IPS-18c (cell line): ENCODE measurements at regions not wholly inside any gene's neighbourhood (a gene's known extent, or its start where the extent isn't known, plus 50 kb on each side); places are given as distances from the start of the nearest gene placed in this dataset.
"Not testable (repeated sequence)": the region's sequence is repeated elsewhere in the genome, so short reads cannot be mapped to it uniquely, and the experiment has no call there.

Experiments used
- H3K4me3 ChIP-seq: 2 replicates; pipeline ENCODE4 v1.7.0; 2013; ENCODE audit warnings: low read depth, mild to moderate bottlenecking, low read length, moderate library complexity; ENCODE audit not compliant: insufficient read depth
- H3K9me3 ChIP-seq: one replicate; pipeline ENCODE4 v1.6.1; 2013; ENCODE audit warnings: mild to moderate bottlenecking, low read length, moderate library complexity; ENCODE audit not compliant: control insufficient read depth, insufficient read depth

DNA sequence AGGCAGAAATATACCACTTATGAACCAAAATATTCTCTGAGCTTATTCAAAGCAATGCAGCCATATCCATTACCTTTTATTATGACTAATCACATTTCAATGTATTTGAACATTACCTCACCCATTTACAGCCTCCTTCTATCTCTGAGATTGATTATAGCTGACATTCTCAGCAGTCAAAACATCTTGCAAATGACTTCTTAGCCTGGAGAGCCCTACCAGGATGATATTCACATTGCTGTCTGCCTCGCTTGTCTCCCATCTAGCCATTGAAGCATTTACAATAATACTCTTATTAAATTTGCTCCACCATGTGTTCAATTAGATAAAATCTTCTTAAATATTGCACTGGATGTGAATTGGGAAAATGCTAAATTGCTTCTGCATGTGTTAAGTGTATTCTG, 1879.9 kb upstream of the ACO1 start:
- H3K9me3 ChIP-seq = no peaks in the 10 kb centered on the region

DNA sequence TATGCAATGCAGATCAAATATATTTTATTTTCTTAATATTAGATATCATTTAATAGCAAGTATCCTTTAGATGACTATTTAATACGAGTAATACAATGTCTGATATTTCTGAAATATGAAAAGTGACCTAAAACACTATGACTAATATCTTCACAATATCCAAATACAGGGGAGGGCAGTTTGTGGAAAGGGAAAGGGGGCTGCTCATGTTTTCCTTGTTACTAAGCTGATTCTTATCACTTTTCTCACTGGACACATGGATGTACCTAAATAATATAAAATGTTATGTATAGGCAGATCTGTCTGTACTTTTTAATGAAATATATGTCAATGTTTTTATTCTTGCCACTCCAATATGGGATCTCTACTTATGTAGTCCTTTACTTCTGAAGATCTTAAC, 1879.1 kb upstream of the ACO1 start:
- no peaks in the 10 kb centered on the region for H3K9me3 ChIP-seq
- no peak overlapping the region for H3K4me3 ChIP-seq

More for the DNA sequence above, 1879.9 kb upstream of the ACO1 start:
- H3K4me3 ChIP-seq = no peak overlapping the region

GRCh38 chr9:30506749-30507148, 1877.7 kb upstream of the ACO1 start:
- Histone ChIP-seq H3K9me3 (no peaks in the 10 kb centered on the region), H3K4me3 (no peak overlapping the region)

- H3K4me3 ChIP-seq = no peak overlapping the region
- no peaks in the 10 kb centered on the region for H3K9me3 ChIP-seq
Measured at GRCh38 chr9:30507166-30507565, 1877.3 kb upstream of the ACO1 start.

DNA sequence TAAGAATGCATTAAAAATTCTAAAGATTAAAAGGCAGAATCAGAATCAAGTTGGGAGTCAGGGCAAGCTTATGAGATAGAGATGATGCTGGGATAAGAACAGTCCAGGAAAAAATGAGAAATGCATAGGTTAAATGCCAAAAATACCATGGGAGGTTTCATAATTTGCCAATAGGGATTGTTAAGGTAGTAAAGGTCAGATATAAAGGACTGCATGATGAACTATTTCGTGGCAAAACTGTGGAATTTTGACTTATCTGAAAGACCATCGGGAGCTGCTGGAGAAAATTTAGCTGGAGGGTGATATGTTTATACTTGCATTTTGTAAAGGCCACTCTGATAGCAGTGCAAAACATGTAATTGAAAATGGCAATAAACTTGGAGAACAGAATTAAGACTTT, 1872.8 kb upstream of the ACO1 start:
- Histone ChIP-seq H3K9me3 (peaks cover 2% of the 10 kb centered on the region), H3K4me3 (no peak overlapping the region)

- H3K4me3 ChIP-seq = no peak overlapping the region
- H3K9me3 ChIP-seq = peaks cover 2% of the 10 kb centered on the region
Measured at GRCh38 chr9:30519166-30519565, 1865.3 kb upstream of the ACO1 start.

DNA sequence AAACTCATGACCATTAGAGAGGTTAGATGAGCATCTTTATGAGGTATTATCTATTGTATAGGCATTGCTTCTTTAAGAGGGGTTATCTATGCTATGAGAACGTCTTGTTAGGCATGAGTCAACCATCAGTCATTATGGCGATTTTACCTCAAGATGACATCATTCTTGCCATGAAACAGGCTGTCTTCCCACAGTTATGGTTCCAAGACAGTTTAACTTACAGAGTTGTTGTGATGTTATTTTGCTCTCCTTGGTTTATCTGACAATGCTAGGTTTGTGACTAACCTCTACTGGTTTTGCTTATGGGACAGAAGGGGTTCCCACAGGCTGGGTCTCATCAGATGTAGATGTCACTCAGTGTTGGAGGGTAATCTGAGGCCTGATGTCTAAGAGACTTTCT, 1864.7 kb upstream of the ACO1 start:
- H3K4me3 ChIP-seq = no peak overlapping the region
- peaks cover 2% of the 10 kb centered on the region for H3K9me3 ChIP-seq

DNA sequence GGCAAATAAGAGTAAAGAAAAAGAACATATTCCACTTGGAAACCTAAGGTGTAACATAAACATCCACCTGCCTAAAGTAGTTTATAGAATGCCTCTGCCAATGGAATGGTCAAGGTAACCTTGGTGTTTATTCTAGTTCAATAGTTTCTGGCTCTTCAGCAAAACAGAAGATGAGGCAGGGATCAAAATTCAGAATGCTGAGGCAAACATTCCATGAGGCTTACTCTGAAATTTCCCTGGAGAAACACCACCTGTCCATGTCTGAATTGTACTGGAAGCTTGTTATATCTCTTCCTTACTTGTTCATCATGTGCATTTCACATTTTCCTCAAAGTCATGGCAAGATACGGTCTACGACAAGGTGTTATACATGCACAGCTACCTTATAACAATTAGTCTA, 1862.4 kb upstream of the ACO1 start:
- Histone ChIP-seq H3K9me3 (no peaks in the 10 kb centered on the region), H3K4me3 (no peak overlapping the region)

DNA sequence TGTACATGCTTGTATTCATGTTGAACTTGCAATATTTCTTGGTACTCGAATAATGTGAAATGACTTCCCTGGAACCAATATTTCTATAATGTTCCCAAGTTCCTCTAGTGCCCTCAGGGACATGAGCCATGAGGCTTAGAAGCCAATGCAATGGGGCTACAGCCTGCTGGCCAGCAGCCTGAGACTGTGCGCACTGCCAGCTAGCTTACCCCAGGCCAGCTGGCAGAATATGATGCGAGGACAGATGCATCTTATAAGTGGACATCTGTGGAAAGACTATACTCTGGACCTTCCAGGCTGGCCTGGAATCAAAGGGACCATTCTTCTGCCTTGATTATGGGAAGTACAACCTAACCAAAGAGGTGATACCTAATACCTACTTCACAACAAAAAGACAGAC, 1862.0 kb upstream of the ACO1 start:
- Histone ChIP-seq H3K9me3 (no peaks in the 10 kb centered on the region), H3K4me3 (no peak overlapping the region)

- no peaks in the 10 kb centered on the region for H3K9me3 ChIP-seq
Measured at GRCh38 chr9:30524311-30524710, 1860.1 kb upstream of the ACO1 start.

GRCh38 chr9:30534455-30534854, 1850.0 kb upstream of the ACO1 start:
- Histone ChIP-seq H3K4me3 (no peak overlapping the region), H3K9me3 (peaks cover 9% of the 10 kb centered on the region)

More at GRCh38 chr9:30524311-30524710, 1860.1 kb upstream of the ACO1 start:
- H3K4me3 ChIP-seq = no peak overlapping the region

DNA sequence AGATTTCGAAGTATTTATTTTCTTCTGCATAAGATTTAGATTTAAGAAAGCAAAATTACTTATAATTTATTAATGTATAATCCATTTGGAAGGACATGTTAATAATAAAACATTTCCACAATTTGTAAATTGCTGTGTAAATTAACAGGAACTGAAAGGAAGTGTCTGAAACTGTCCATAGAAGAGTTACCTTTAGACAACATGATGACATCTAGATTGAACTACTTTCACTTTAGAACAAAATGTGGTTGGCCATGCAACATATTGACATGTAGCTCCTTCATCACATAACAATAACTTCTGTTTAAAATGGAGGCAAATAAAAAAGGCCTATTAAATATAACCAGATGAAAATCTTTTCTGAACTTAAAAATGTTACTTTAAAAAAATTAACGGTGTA, 1849.5 kb upstream of the ACO1 start:
- H3K9me3 ChIP-seq = peaks cover 10% of the 10 kb centered on the region
- H3K4me3 ChIP-seq = no peak overlapping the region

GRCh38 chr9:30536494-30536893, 1847.9 kb upstream of the ACO1 start:
- Histone ChIP-seq H3K9me3 (peaks cover 10% of the 10 kb centered on the region), H3K4me3 (no peak overlapping the region)

- peaks cover 10% of the 10 kb centered on the region for H3K9me3 ChIP-seq
- H3K4me3 ChIP-seq = not testable (repeated sequence)
Measured at GRCh38 chr9:30539696-30540095, 1844.7 kb upstream of the ACO1 start.

- no peaks in the 10 kb centered on the region for H3K9me3 ChIP-seq
- H3K4me3 ChIP-seq = no peak overlapping the region
Measured at GRCh38 chr9:30574355-30575151, 1809.9 kb upstream of the ACO1 start.

DNA sequence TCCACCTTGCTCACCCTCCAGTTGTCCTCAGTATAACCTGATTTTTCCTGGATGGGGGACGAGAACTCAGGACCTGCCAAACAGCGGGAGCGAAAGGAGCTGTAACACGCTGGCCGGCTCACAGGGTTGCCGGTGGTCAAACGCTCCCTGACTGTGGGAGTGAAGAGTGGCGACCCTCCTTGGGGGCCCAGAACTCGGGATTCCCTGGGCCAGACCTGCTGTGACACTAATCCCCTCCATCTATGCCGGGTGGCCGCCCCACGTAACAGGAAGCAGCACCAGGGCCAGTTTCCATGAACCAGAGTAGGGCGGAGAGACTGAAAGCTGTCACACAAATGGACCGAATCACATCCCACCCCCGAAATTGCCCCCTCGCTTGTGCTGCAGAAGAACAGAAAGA, 1809.2 kb upstream of the ACO1 start:
- Histone ChIP-seq H3K4me3 (no peak overlapping the region), H3K9me3 (no peaks in the 10 kb centered on the region)

- Histone ChIP-seq H3K9me3 (no peaks in the 10 kb centered on the region), H3K4me3 (no peak overlapping the region)
Measured at GRCh38 chr9:30575691-30576090, 1808.8 kb upstream of the ACO1 start.

GRCh38 chr9:30579810-30580209, 1804.6 kb upstream of the ACO1 start:
- H3K4me3 ChIP-seq = no peak overlapping the region
- no peaks in the 10 kb centered on the region for H3K9me3 ChIP-seq

DNA sequence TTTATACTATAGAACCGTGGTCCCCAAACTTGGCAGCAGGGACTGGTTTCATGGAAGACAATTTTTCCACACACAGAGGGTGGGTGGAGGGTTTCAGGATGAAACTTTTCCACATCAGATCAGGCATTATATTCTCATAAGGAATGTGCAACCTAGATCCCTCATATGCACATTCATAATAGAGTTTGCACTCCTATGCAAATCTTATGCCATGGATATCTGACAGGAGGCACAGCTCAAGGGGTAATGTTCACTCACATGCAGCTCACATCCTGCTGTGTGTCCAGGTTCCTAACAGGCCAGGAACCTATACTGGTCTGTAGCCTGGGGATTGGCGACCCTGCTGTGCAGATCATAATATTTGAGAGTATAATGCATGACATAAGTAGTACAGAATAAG, 1802.2 kb upstream of the ACO1 start:
- no peak overlapping the region for H3K4me3 ChIP-seq

More for the DNA sequence above, 1802.2 kb upstream of the ACO1 start:
- H3K9me3 ChIP-seq = no peaks in the 10 kb centered on the region
